DOHH2 (cell line): ENCODE measurements at regions not wholly inside any gene's neighbourhood (a gene's known extent, or its start where the extent isn't known, plus 50 kb on each side); places are given as distances from the start of the nearest gene placed in this dataset.

Source experiments
- H3F3A ChIP-seq: fragments of 200-600 bp; sonication (generic), shearing (Covaris generic); 2 replicates; pipeline ENCODE4 v1.6.0; 2016; ENCODE audit warnings: antibody characterized with exemption, mild to moderate bottlenecking; ENCODE audit not compliant: control insufficient read depth, insufficient read depth
- H3K27ac ChIP-seq: fragments of 200-600 bp; sonication (generic); 2 replicates; pipeline ENCODE4 v1.5.1; 2014; ENCODE audit warnings: low read depth, mild to moderate bottlenecking, low read length, moderate library complexity
- H3K27me3 ChIP-seq: fragments of 200-600 bp; sonication (generic); 2 replicates; pipeline ENCODE4 v1.6.1; 2014; ENCODE audit warnings: mild to moderate bottlenecking, low read length, mixed read lengths; ENCODE audit not compliant: control insufficient read depth
- H3K36me3 ChIP-seq: fragments of 200-600 bp; sonication (generic); 2 replicates; pipeline ENCODE4 v1.6.1; 2014; ENCODE audit warnings: mild to moderate bottlenecking, low read length, moderate library complexity, mixed read lengths; ENCODE audit not compliant: control insufficient read depth
- H3K4me1 ChIP-seq: fragments of 200-600 bp; sonication (generic); 2 replicates; pipeline ENCODE4 v1.6.1; 2014; ENCODE audit warnings: mild to moderate bottlenecking, low read length, mixed read lengths; ENCODE audit not compliant: control insufficient read depth
- H3K4me2 ChIP-seq: fragments of 200-600 bp; sonication (generic); 2 replicates; pipeline ENCODE4 v1.6.0; 2014; ENCODE audit warnings: mild to moderate bottlenecking, low read length, moderate library complexity
- H3K4me3 ChIP-seq: fragments of 200-600 bp; sonication (generic); 2 replicates; pipeline ENCODE4 v1.5.1; 2014; ENCODE audit warnings: mild to moderate bottlenecking, low read length, mixed read lengths
- H3K79me2 ChIP-seq: fragments of 200-600 bp; sonication (generic); 2 replicates; pipeline ENCODE4 v1.6.1; 2014; ENCODE audit warnings: mild to moderate bottlenecking, low read length, mixed read lengths; ENCODE audit not compliant: control insufficient read depth
- H3K9me2 ChIP-seq: fragments of 200-600 bp; sonication (generic); replicated peaks from 2 replicates; pipeline ENCODE4 v1.6.1; 2014; ENCODE audit warnings: mild to moderate bottlenecking, low read length, mixed read lengths; ENCODE audit not compliant: control insufficient read depth
- H3K9me3 ChIP-seq: fragments of 200-600 bp; sonication (generic); 2 replicates; pipeline ENCODE4 v1.6.1; 2014; ENCODE audit warnings: antibody characterized with exemption, low read length, mixed read lengths; ENCODE audit not compliant: control insufficient read depth, insufficient read depth
- H4K20me1 ChIP-seq: fragments of 200-600 bp; sonication (generic); 2 replicates; pipeline ENCODE4 v1.6.0; 2014; ENCODE audit warnings: low read depth, mild to moderate bottlenecking, antibody characterized with exemption, low read length, moderate library complexity; ENCODE audit not compliant: control insufficient read depth, insufficient read depth
- CTCF ChIP-seq: fragments of 200-600 bp; sonication (generic); IDR thresholded peaks from one replicate; pipeline ENCODE4 v1.5.1; 2014; ENCODE audit warnings: antibody characterized with exemption, mild to moderate bottlenecking, low read depth, low read length; ENCODE audit not compliant: poor library complexity, severe bottlenecking
- EZH2phosphoT487 ChIP-seq: fragments of 200-600 bp; sonication (generic); IDR thresholded peaks from 2 replicates; pipeline ENCODE4 v1.6.1; 2017; ENCODE audit warnings: borderline replicate concordance, mild to moderate bottlenecking, antibody characterized with exemption, low read length, moderate library complexity, mixed read lengths

DNA sequence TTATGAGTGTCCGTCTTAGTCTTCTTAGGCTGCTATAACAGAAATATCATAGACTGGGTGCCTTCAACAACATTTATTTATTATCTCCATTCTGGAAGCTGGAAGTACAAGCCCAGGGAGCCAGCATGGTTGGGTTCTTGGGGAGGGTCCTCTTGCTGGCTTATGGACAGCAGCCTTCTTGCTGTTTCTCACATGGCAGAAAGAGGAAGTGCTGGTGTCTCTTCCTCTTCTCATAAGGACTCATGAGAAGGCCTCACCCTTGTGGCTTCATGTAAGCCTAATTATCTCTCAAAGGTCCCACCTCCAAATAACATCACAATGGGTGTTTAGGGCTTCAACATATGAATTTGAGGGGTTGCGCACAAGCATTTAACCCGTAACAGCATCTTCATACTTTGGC is 207.0 kb upstream of the COX10 start:
- Histone ChIP-seq H3K4me3 (no peak overlapping the region), H3K4me1 (no peaks in the 10 kb centered on the region), H3K27me3 (no peaks in the 10 kb centered on the region), H3K4me2 (no peak overlapping the region), H3K27ac (no peak overlapping the region), H3K9me3 (peaks cover under 1% of the 10 kb centered on the region; the same call in 1 of the 2 replicates), H3K79me2 (no peaks in the 10 kb centered on the region), H4K20me1 (no peaks in the 10 kb centered on the region), H3K9me2 (no peaks in the 10 kb centered on the region), H3K36me3 (no peaks in the 10 kb centered on the region), H3F3A (no peaks in the 10 kb centered on the region)
- TF ChIP-seq EZH2phosphoT487 (no peak), CTCF (no peak)

GRCh38 chr17:13863436-13863835 is 205.9 kb upstream of the COX10 start:
- Histone ChIP-seq H3K9me2 (no peaks in the 10 kb centered on the region), H3K4me3 (no peak overlapping the region), H3K27me3 (no peaks in the 10 kb centered on the region), H4K20me1 (no peaks in the 10 kb centered on the region), H3K4me2 (no peak overlapping the region), H3K79me2 (no peaks in the 10 kb centered on the region), H3K4me1 (no peaks in the 10 kb centered on the region), H3K36me3 (no peaks in the 10 kb centered on the region), H3F3A (no peaks in the 10 kb centered on the region), H3K27ac (no peak overlapping the region), H3K9me3 (peaks cover 4% of the 10 kb centered on the region)
- TF ChIP-seq CTCF (no peak), EZH2phosphoT487 (no peak)

DNA sequence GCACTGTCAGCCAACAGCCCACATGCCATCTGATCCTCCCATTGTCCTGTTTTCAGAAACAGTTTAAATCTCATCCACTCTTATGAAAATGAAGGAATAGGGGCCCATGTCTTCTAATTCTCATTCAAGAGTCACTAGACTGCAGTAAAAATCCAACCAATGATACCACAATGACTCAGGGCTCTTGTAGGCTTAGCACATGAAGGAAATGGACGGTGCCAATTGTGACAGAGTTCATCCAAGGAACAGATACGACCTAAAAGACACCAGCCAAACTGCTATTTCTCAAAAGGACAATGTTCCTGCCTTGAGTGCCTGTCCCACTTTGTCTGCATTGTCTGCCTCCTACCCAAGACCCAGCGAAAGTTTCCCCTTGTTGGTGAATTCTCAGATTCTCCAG is 204.8 kb upstream of the COX10 start:
- Histone ChIP-seq H3F3A (no peaks in the 10 kb centered on the region), H3K27ac (no peak overlapping the region), H3K9me3 (peaks cover 4% of the 10 kb centered on the region), H3K27me3 (no peaks in the 10 kb centered on the region), H3K9me2 (no peaks in the 10 kb centered on the region), H3K4me2 (no peak overlapping the region), H3K79me2 (no peaks in the 10 kb centered on the region), H3K4me1 (no peaks in the 10 kb centered on the region), H3K36me3 (no peaks in the 10 kb centered on the region), H3K4me3 (no peak overlapping the region), H4K20me1 (no peaks in the 10 kb centered on the region)
- no peak for TF ChIP-seq EZH2phosphoT487

DNA sequence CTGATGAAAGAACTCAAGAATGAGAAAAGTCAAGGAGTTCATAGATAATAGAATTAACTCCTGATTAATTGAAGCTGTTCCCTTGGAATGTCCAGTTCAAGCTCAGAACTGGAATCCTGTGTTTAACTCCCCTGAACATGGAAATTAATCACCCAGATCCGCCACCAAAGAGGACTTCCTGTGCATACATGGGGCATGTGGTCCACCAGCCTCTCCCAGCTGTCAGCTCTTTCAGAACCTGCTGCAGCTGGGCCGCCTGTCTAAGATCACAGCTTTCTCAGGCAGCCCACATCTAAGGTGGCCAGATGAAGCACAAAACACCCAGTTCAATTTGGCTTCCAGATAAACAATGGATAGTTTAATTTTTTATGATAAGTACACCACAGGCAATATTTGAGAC is 203.7 kb upstream of the COX10 start:
- Histone ChIP-seq H4K20me1 (no peaks in the 10 kb centered on the region), H3K4me3 (no peak overlapping the region), H3K79me2 (no peaks in the 10 kb centered on the region), H3K4me1 (no peaks in the 10 kb centered on the region), H3K9me3 (peaks cover 4% of the 10 kb centered on the region), H3K36me3 (no peaks in the 10 kb centered on the region), H3K4me2 (no peak overlapping the region), H3K27ac (no peak overlapping the region), H3F3A (no peaks in the 10 kb centered on the region), H3K9me2 (no peaks in the 10 kb centered on the region), H3K27me3 (no peaks in the 10 kb centered on the region)
- TF ChIP-seq EZH2phosphoT487 (no peak), CTCF (no peak)
